CD14-positive monocyte (primary cell): ENCODE measurements at regions not wholly inside any gene's neighbourhood (a gene's known extent, or its start where the extent isn't known, plus 50 kb on each side); places are given as distances from the start of the nearest gene placed in this dataset.

Source experiments
- DNase-seq, 3 donors: peaks; one replicate each; pipeline ENCODE4 v3.0.0-alpha.2; 2011 to 2022
- H2AFZ ChIP-seq: 2 replicates; pipeline ENCODE4 v1.6.0; 2012; ENCODE audit warnings: mild to moderate bottlenecking, low read depth, low read length, inconsistent platforms; ENCODE audit not compliant: insufficient read depth, poor library complexity, severe bottlenecking
- H3K27ac ChIP-seq, 2 donors: 1 replicate in 1 of 2; 2 replicates in 1 of 2; pipeline ENCODE4 v1.5.1; 2012 to 2013; ENCODE audit warnings: low read length in 2 of 2, control low read depth in 1 of 2, inconsistent platforms in 1 of 2, low read depth in 1 of 2, mild to moderate bottlenecking in 1 of 2
- H3K27me3 ChIP-seq, 2 donors: one replicate each; pipeline versions ENCODE4 v1.6.0 to v1.6.1; 2011 to 2013; ENCODE audit warnings: low read length in 2 of 2; ENCODE audit not compliant: control insufficient read depth in 2 of 2, insufficient read depth in 2 of 2
- H3K36me3 ChIP-seq, 2 donors: replicated peaks in 1 of 2; 1 replicate in 1 of 2; 2 replicates in 1 of 2; pipeline versions ENCODE4 v1.5.1 to v1.6.1; 2012 to 2013; ENCODE audit warnings: low read length in 2 of 2, control low read depth in 1 of 2, inconsistent platforms in 1 of 2, mild to moderate bottlenecking in 1 of 2; ENCODE audit not compliant: insufficient read depth in 2 of 2, control insufficient read depth in 1 of 2
- H3K4me1 ChIP-seq, 2 donors: 1 replicate in 1 of 2; 2 replicates in 1 of 2; pipeline versions ENCODE4 v1.5.1 to v1.6.1; 2012 to 2013; ENCODE audit warnings: low read length in 2 of 2, control low read depth in 1 of 2, inconsistent platforms in 1 of 2, mild to moderate bottlenecking in 1 of 2, moderate library complexity in 1 of 2; ENCODE audit not compliant: insufficient read depth in 2 of 2, control insufficient read depth in 1 of 2
- H3K4me2 ChIP-seq: replicated peaks from 2 replicates; pipeline ENCODE3; 2012; ENCODE audit warnings: low read length, moderate library complexity, mild to moderate bottlenecking; ENCODE audit not compliant: poor library complexity, severe bottlenecking; ENCODE audit errors: extremely low read depth
- H3K4me3 ChIP-seq, 3 experiments: fragments of 200-600 bp in 1 of 3; sonication (generic) in 1 of 3; replicated peaks in 1 of 3; 1 replicate in 2 of 3; 2 replicates in 1 of 3; pipeline ENCODE4 v1.5.1; 2011 to 2013; ENCODE audit warnings: low read length in 3 of 3, mild to moderate bottlenecking in 3 of 3, control low read depth in 2 of 3, low read depth in 2 of 3, inconsistent platforms in 1 of 3, moderate library complexity in 1 of 3
- H3K79me2 ChIP-seq: 2 replicates; pipeline ENCODE4 v1.6.0; 2012; ENCODE audit warnings: mild to moderate bottlenecking, control low read depth, inconsistent platforms, low read length, moderate library complexity; ENCODE audit not compliant: insufficient read depth
- H3K9ac ChIP-seq: 2 replicates; pipeline ENCODE4 v1.6.0; 2017; ENCODE audit warnings: low read length, mild to moderate bottlenecking; ENCODE audit not compliant: insufficient read depth, poor library complexity, severe bottlenecking
- H3K9me3 ChIP-seq, 2 donors: replicated peaks in 1 of 2; 1 replicate in 1 of 2; 2 replicates in 1 of 2; pipeline versions ENCODE4 v1.5.1 to v1.6.1; 2012 to 2013; ENCODE audit warnings: low read length in 2 of 2, control low read depth in 1 of 2; ENCODE audit not compliant: control insufficient read depth in 1 of 2, insufficient read depth in 1 of 2
- H4K20me1 ChIP-seq: 2 replicates; pipeline ENCODE4 v1.6.0; 2012; ENCODE audit warnings: mild to moderate bottlenecking, low read length, control low read depth, moderate library complexity; ENCODE audit not compliant: insufficient read depth
- H3K27ac Mint-ChIP-seq, 7 donors: one replicate each; pipeline ENCODE4 v1.8.0; 2020; ENCODE audit warnings: mild to moderate bottlenecking in 7 of 7, mixed read lengths in 7 of 7, moderate library complexity in 6 of 7, inconsistent platforms in 2 of 7
- H3K27me3 Mint-ChIP-seq, 3 donors: one replicate each; pipeline ENCODE4 v1.8.0; 2021 to 2022; ENCODE audit warnings: low read depth in 3 of 3, mild to moderate bottlenecking in 3 of 3, mixed read lengths in 3 of 3, moderate library complexity in 3 of 3, inconsistent platforms in 1 of 3
- H3K36me3 Mint-ChIP-seq, 2 donors: one replicate each; pipeline ENCODE4 v1.8.0; 2020; ENCODE audit warnings: mixed read lengths in 2 of 2, inconsistent platforms in 1 of 2, mild to moderate bottlenecking in 1 of 2
- H3K4me1 Mint-ChIP-seq: one replicate; pipeline ENCODE4 v1.8.0; 2020; ENCODE audit warnings: mild to moderate bottlenecking, mixed read lengths
- H3K4me3 Mint-ChIP-seq, 2 donors: one replicate each; pipeline ENCODE4 v1.8.0; 2020; ENCODE audit warnings: mild to moderate bottlenecking in 2 of 2, mixed read lengths in 2 of 2, moderate library complexity in 1 of 2
- H3K9me3 Mint-ChIP-seq, 7 donors: one replicate each; pipeline ENCODE4 v1.8.0; 2020 to 2022; ENCODE audit warnings: mixed read lengths in 7 of 7, mild to moderate bottlenecking in 6 of 7, moderate library complexity in 6 of 7, inconsistent platforms in 2 of 7
- WGBS: methylation state at CpG from one replicate; pipeline ENCODE4 v1.1.5; 2013; ENCODE audit warnings: missing lambda C conversion rate; ENCODE audit not compliant: insufficient coverage; 5-methylcytosine and 5-hydroxymethylcytosine counted together
- intact Hi-C, 2 donors: fragments of 100-400 bp; cut with micrococcal nuclease; formaldehyde crosslinking; loops; one replicate each; pipeline versions ENCODE4 v1.15.0 to v1.15.1; 2023
- TF ChIP-seq, protein P1 (sequence below): fragments of 200-600 bp; IDR thresholded peaks from one replicate; pipeline ENCODE4 v1.8.0; 2022; ENCODE audit warnings: antibody characterized with exemption, mild to moderate bottlenecking

DNA sequence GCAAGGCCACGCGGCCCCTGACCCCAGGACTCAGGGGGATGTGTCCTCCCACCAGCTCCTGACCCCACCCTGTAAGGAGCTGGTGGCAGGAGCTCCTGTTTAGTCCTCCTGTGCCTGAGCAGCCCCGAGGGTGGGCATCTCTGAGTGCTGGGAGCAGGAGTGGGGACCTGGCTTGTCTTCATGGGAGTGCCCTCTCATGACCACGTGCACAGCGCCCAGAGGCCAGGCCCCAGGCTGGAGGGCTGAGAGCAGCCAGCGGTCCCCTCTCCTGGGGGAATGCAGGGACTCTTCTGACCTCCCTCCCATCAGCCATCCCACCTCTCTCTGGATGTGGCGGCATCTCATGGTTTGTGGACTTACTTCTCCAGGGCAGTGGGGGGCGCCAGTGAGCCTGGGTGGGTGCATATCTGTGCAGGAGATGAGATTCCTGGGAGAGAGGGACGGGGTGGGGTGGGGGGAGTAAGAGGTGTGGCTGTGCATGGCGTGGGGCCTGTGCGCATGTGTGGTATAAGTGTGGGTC lies 205.6 kb downstream of the TBC1D2B start:
- no peak overlapping the region for H3K27ac Mint-ChIP-seq
- TF ChIP-seq, protein P1, sequence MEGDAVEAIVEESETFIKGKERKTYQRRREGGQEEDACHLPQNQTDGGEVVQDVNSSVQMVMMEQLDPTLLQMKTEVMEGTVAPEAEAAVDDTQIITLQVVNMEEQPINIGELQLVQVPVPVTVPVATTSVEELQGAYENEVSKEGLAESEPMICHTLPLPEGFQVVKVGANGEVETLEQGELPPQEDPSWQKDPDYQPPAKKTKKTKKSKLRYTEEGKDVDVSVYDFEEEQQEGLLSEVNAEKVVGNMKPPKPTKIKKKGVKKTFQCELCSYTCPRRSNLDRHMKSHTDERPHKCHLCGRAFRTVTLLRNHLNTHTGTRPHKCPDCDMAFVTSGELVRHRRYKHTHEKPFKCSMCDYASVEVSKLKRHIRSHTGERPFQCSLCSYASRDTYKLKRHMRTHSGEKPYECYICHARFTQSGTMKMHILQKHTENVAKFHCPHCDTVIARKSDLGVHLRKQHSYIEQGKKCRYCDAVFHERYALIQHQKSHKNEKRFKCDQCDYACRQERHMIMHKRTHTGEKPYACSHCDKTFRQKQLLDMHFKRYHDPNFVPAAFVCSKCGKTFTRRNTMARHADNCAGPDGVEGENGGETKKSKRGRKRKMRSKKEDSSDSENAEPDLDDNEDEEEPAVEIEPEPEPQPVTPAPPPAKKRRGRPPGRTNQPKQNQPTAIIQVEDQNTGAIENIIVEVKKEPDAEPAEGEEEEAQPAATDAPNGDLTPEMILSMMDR, result no peak
- intact Hi-C loops, result no loop called here
- peaks cover 2% of the 10 kb centered on the region for H3K4me1 Mint-ChIP-seq
- Histone ChIP-seq H3K27me3 (no peaks in the 10 kb centered on the region), H2AFZ (no peak overlapping the region), H3K4me1 (no peaks in the 10 kb centered on the region), H3K9ac (no peak overlapping the region), H3K4me2 (no peak overlapping the region), H3K36me3 (no peaks in the 10 kb centered on the region), H3K27ac (no peak overlapping the region), H3K9me3 (no peaks in the 10 kb centered on the region), H3K79me2 (no peaks in the 10 kb centered on the region), H3K4me3 (no peak overlapping the region), H4K20me1 (no peaks in the 10 kb centered on the region)
- DNase-seq, result no peak
- no peak overlapping the region for H3K4me3 Mint-ChIP-seq
- H3K36me3 Mint-ChIP-seq, result no peaks in the 10 kb centered on the region
- 90% methylated on average over 9 of the region's 11 CpGs for WGBS
- H3K27me3 Mint-ChIP-seq, result peaks cover 3 to 10% (median 5%) of the 10 kb centered on the region in 3 donors
- H3K9me3 Mint-ChIP-seq, result peaks cover 0 to 1% (median 0%) of the 10 kb centered on the region in 7 donors

DNA sequence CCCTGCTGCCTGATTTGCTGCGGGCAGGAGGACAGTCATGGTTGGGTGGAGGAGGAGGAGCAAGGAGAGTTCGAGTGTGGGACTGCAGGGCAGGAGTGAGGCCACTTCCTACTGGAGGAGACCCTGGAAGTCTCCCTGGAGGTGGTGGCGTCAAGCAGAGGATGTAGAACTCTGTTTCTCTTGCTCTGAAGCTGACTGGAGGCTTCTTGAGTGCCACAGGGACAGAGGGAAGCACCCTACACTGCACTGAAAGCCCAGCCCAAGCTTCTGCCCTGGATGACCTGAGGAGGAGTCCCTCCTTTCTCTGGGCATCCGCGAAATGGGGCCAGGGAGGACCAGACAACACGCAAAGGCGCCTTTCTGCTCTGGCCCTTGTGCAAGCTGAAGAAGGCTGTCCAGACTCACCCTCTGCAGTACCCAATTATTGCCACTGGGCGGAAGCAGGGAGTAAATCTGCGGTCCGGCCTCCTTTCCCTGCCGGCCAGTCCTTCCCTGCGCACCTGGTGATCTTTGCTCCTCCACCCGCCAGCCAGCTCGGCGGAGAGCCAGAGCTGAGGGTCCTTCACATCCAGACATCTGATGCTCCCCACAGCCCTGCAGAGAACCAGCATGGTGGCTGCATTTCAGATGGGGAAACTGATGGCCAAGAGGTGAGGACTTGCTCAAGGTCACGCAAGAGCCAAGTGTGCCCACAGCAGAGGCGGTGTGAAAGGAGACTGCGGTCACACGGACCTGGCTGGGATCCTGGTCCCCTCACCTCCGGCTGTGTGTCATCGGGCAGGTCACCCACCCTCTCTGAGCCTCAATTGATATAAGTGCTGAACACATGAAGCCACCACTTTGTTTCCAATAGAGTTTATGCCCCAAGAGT lies 207.1 kb downstream of the TBC1D2B start:
- Histone ChIP-seq H3K4me1 (no peaks in the 10 kb centered on the region), H3K9ac (no peak overlapping the region), H3K9me3 (no peaks in the 10 kb centered on the region), H3K27me3 (no peaks in the 10 kb centered on the region), H2AFZ (peak overlapping the region; percentile 37), H3K36me3 (no peaks in the 10 kb centered on the region), H3K27ac (no peak overlapping the region), H3K4me2 (no peak overlapping the region), H4K20me1 (no peaks in the 10 kb centered on the region), H3K4me3 (no peak overlapping the region), H3K79me2 (no peaks in the 10 kb centered on the region)
- Mint-ChIP-seq H3K36me3 (no peaks in the 10 kb centered on the region), H3K27ac (no peak overlapping the region), H3K9me3 (peaks cover 0 to 1% (median 0%) of the 10 kb centered on the region in 7 donors), H3K4me3 (no peak overlapping the region), H3K27me3 (peaks cover 3 to 10% (median 5%) of the 10 kb centered on the region in 3 donors), H3K4me1 (peaks cover 2% of the 10 kb centered on the region)
- intact Hi-C loops, result no loop called here
- TF ChIP-seq, protein P1, result peak; percentile 89
- WGBS, result 35% methylated on average over 18 of the region's 21 CpGs
- DNase-seq, result peak; percentile 17 to 29 (median 22)
